Stimulated activated CD4-positive, alpha-beta T cell treated with anti-CD3 and anti-CD28 coated beads, Interleukin-12 subunit alpha, Interleukin-12 subunit beta, amount 100 ng/mL, for 4 hours (primary cell): ENCODE measurements at regions not wholly inside any gene's neighbourhood (a gene's known extent, or its start where the extent isn't known, plus 50 kb on each side); places are given as distances from the start of the nearest gene placed in this dataset.

Experiments used
- DNase-seq: peaks from one replicate; pipeline ENCODE4 v3.0.0-alpha.2; 2020

GRCh38 chr11:28767574-28767973 is 659.4 kb downstream of the METTL15 start:
- no peak for DNase-seq

- DNase-seq, result no peak
These were observed 655.7 kb downstream of the METTL15 start for GRCh38 chr11:28763876-28764275.

- DNase-seq, result no peak
These were observed 655.0 kb downstream of the METTL15 start for GRCh38 chr11:28763151-28763550.

- no peak for DNase-seq
These were observed 652.6 kb downstream of the METTL15 start for GRCh38 chr11:28760676-28761390.

DNA sequence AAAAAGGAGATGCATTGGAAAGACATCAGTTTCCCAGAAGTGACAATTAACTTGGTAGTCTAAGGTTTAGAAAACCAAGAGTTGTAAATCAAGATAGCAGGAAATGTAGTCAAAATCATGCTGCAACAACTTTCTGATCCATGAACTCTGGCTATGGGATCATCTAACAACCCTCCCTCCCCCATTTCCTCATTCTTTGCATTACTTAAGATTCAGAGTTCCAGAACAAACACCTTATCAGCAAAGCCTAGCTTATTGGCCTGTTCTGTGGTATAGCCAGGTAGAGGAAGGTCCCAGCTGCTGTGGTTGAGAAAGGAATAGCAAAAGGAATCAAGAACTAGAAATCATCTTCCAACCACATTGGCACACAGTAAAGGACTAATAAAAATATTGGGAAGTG is 651.1 kb downstream of the METTL15 start:
- no peak for DNase-seq

GRCh38 chr11:28757725-28758515 is 649.7 kb downstream of the METTL15 start:
- DNase-seq, result no peak

- no peak for DNase-seq
These were observed 648.8 kb downstream of the METTL15 start for GRCh38 chr11:28756977-28757376.

DNA sequence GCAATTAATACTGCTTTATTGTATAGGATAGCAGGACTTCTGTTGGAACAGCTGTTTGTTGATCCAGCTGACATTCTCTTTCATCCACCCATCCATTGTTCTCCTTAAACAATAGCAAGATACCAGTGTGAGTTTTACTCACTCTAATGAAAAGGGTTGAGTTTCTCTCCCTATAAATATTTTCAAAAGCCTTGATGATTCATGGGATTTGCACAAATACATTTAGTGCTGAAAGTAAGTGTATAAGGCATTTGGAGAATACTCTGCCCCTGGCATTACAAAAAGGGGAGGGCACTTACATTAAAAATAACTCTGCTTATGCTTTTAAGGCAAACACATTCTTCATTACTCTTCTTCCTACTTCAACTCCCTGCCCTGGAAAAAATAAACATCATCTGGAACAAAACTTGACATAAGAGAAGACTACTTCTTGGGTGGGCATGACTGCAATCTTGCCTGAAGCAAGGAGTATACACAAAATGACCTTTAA is 634.9 kb downstream of the METTL15 start:
- DNase-seq, result no peak

- DNase-seq, result no peak
These were observed 631.5 kb downstream of the METTL15 start for GRCh38 chr11:28739489-28740280.

- DNase-seq, result no peak
These were observed 630.4 kb downstream of the METTL15 start for GRCh38 chr11:28738549-28738948.

- no peak for DNase-seq
These were observed 628.1 kb downstream of the METTL15 start for GRCh38 chr11:28736256-28736655.

DNA sequence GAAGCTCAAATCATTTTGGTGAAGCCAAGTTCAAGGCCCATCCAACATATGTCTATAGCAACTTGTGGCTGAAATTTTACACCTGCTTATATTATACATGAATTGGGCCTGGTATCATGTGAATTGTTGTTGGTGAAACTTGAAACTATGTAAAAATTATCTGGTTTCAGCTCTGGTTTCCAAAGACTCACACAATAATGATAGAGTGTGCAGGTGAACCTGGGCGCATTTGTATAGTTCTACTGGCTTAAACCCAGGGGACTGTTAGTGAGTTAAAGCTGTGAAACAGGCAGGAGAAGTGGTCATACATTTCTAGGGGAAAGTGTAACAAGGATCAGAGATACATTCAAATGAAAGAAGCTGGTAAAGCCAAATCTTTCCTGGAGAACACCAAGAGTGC is 627.3 kb downstream of the METTL15 start:
- no peak for DNase-seq

GRCh38 chr11:28730889-28731288 is 622.7 kb downstream of the METTL15 start:
- no peak for DNase-seq

DNA sequence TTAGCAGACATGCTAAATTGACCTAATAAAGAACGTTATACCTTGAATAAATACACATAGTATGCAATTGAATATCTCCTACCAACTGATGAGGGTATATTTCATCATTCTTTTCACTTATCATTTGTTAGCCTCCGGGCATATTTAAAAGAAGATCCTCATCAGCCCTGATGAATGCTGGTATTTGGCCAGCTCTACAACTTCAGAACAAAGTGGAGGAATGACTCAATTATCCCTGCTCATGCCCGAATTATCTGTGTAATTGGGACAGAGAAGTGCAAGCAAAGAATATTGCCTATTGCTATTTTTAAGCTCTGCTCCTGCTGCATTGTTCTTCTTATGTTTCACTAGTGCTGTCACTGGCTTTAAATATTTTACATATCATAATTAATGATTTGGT is 622.1 kb downstream of the METTL15 start:
- no peak for DNase-seq

GRCh38 chr11:28729339-28729738 is 621.2 kb downstream of the METTL15 start:
- no peak for DNase-seq

DNA sequence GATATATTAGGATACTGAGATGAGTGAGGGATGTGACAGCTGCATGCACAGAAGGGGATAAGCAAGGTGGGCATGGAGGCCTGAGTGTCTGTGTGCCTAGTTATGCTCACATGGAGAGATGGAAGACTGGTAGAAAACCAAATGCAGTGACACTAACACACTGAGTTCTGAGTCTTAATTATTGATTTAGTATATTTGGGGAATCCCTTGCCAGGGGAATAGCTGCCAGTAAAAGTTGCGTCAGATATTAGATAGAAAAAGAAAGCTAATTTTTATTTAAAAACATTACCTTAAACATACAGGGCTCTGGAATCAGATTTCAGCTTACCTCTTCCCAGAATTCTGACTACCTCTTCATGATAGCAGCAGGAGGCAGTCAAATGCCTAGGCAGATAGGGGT is 620.5 kb downstream of the METTL15 start:
- DNase-seq, result no peak

- no peak for DNase-seq
These were observed 619.1 kb downstream of the METTL15 start for GRCh38 chr11:28727254-28727653.

DNA sequence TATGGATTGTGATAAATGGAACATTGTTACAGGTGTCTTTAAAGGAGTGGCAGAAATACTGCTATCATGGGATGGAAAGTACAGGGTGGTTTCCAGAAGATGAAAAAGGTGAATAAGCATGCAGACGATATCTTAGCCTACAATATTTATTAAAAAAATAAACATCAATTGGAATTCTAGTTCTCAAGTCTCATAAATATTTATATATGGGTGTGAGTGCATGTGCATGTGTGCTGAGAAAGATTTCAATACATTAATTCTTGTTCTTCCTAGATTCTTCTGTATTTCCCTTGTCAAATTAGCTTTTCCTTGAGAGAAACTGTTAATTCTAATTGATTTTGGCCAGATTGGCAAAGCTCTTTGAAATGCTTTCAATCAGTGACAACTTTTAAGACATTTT is 618.2 kb downstream of the METTL15 start:
- DNase-seq, result no peak

GRCh38 chr11:28715726-28716125 is 607.5 kb downstream of the METTL15 start:
- DNase-seq, result no peak

- DNase-seq, result no peak
These were observed 605.7 kb downstream of the METTL15 start for GRCh38 chr11:28713850-28714249.

DNA sequence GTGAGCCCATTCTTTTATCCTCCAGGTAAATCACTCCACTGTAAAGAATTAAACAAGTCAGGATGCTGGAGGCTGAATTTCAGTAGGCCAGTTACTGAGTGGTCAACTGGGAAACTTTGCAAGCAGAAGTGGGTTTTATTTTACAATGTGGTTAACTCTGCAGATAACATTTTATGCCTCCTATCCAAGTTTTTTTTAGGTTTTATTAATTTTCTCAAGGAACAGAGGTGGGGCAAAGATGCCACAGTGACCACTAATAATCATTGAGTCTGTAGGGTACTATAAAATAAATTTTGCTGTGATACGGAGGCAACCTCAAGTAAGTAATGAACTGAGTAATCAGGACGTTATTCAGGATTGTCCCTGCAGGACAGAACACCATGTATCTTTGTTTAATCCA is 599.9 kb downstream of the METTL15 start:
- DNase-seq, result no peak

GRCh38 chr11:28704801-28705200 is 596.6 kb downstream of the METTL15 start:
- no peak for DNase-seq

GRCh38 chr11:28703371-28703770 is 595.2 kb downstream of the METTL15 start:
- DNase-seq, result no peak

- DNase-seq, result no peak
These were observed 594.7 kb downstream of the METTL15 start for GRCh38 chr11:28702871-28703270.
